GM19397 (cell line): ENCODE measurements at regions not wholly inside any gene's neighbourhood (a gene's known extent, or its start where the extent isn't known, plus 50 kb on each side); places are given as distances from the start of the nearest gene placed in this dataset.

Experiments
- ATAC-seq: cut with Tn5 transposase; IDR thresholded peaks from one replicate; pipeline ENCODE4 v1.9.1; 2021; ENCODE audit warnings: mild to moderate bottlenecking, moderate library complexity; ENCODE audit not compliant: unreplicated experiment

DNA sequence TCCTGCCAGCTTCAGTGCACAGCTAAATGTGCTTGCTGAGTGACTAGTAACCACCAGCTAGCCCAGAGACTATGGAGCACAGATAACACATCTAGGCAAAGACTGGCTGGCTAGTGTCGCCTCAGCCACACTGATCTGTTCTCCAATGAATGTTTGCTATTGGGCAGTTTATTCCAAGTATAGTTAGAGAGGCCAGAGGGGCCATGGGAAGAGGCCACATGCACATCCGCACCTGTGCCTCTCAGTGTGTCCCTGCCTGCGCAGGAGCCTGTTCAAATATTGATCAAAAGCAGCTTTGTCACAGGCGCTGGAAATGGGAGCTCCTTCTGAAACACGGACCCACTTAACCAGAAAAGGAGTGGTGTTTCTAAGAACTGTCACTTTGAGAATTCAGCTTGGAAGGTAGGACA lies 51.3 kb upstream of the ATP1A1 start:
- ATAC-seq = no peak

DNA sequence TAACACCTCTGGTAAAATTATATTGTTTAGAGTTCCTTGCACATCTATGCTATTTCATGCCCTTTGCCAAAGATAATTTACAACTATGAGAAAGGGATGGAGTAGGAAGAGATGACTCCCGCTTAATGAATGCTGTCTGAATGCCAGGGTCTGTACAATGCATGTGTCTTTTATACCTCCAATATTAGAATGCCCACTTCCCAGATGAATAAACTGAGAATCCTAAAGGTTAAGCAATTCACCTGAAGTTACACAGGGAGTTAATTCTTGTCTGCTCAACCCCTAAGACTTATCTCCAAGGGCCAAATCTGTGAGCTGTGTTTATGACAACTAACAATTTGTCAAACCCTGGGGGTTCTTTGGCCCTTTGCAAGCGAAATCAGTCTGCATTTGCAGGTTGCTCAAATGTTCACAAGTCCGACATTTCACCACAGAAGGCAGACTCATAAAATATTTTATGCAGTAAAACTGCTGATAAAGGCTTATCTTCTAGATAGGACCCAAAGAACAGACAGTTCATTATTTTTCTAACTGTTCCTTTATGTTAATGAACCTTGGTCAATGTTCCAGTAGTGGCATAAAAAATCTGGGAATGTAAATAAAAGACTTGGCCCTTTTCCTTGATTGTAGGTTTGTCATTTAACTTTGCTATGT lies 50.2 kb upstream of the ATP1A1 start:
- ATAC-seq = no peak
